Ovary (tissue), 3 donors: ENCODE measurements at regions not wholly inside any gene's neighbourhood (a gene's known extent, or its start where the extent isn't known, plus 50 kb on each side); places are given as distances from the start of the nearest gene placed in this dataset.

Source experiments
- CTCF ChIP-seq, 3 donors: fragments of 450-650 bp in 2 of 3; fragments of 200-600 bp in 1 of 3; IDR thresholded peaks; one replicate each; pipeline versions ENCODE4 v1.5.1 to v1.8.0; 2016 to 2022; ENCODE audit warnings: antibody characterized with exemption in 3 of 3, mild to moderate bottlenecking in 1 of 3
- POLR2A ChIP-seq: fragments of 450-650 bp; IDR thresholded peaks from one replicate; pipeline ENCODE4 v1.6.1; 2017; ENCODE audit warnings: antibody characterized with exemption, mild to moderate bottlenecking, moderate library complexity
- donor health status: DM: no; HTN: no; CAD: no.

- no peak for TF ChIP-seq CTCF (IDR thresholded peaks at IDR 0.05)
- no peak for TF ChIP-seq POLR2A
These were observed 52.1 kb upstream of the ARL15 start for GRCh38 chr5:54362434-54362833.
